H9 (cell line): ENCODE measurements at regions not wholly inside any gene's neighbourhood (a gene's known extent, or its start where the extent isn't known, plus 50 kb on each side); places are given as distances from the start of the nearest gene placed in this dataset.

Experiments
- DNase-seq: peaks from one replicate; pipeline ENCODE4 v3.0.0-alpha.2; 2017
- H2AFZ ChIP-seq: one replicate; pipeline ENCODE4 v1.6.1; 2013; ENCODE audit warnings: mild to moderate bottlenecking, low read length, control low read depth, moderate library complexity
- H2AK5ac ChIP-seq: 2 replicates; pipeline ENCODE4 v1.6.1; 2013; ENCODE audit warnings: low read length, control low read depth, mixed read lengths; ENCODE audit not compliant: insufficient read length
- H2BK120ac ChIP-seq: one replicate; pipeline ENCODE4 v1.6.1; 2013; ENCODE audit warnings: low read depth, mild to moderate bottlenecking, low read length, control low read depth, inconsistent platforms; ENCODE audit not compliant: poor library complexity, severe bottlenecking
- H2BK12ac ChIP-seq: 2 replicates; pipeline ENCODE4 v1.6.1; 2013; ENCODE audit warnings: low read length, control low read depth, mixed read lengths, low read depth; ENCODE audit not compliant: insufficient read length
- H2BK15ac ChIP-seq: 2 replicates; pipeline ENCODE4 v1.6.1; 2013; ENCODE audit warnings: low read depth, low read length, control low read depth
- H2BK20ac ChIP-seq: one replicate; pipeline ENCODE4 v1.6.1; 2013; ENCODE audit warnings: low read depth, mild to moderate bottlenecking, low read length, control low read depth, inconsistent platforms; ENCODE audit not compliant: poor library complexity, severe bottlenecking
- H2BK5ac ChIP-seq: 2 replicates; pipeline ENCODE4 v1.6.1; 2013; ENCODE audit warnings: low read length, control low read depth, mixed read lengths; ENCODE audit not compliant: insufficient read length
- H3K14ac ChIP-seq: 2 replicates; pipeline ENCODE4 v1.6.1; 2013; ENCODE audit warnings: low read length, control low read depth; ENCODE audit not compliant: insufficient read depth
- H3K18ac ChIP-seq: 2 replicates; pipeline ENCODE4 v1.6.1; 2013; ENCODE audit warnings: low read depth, mild to moderate bottlenecking, mixed read lengths, low read length, control low read depth; ENCODE audit not compliant: insufficient read length
- H3K23ac ChIP-seq: 2 replicates; pipeline ENCODE4 v1.6.1; 2013; ENCODE audit warnings: low read length, control low read depth, mixed read lengths, low read depth; ENCODE audit not compliant: insufficient read length
- H3K23me2 ChIP-seq: 2 replicates; pipeline ENCODE4 v1.6.1; 2013; ENCODE audit warnings: low read depth, mild to moderate bottlenecking, mixed read lengths, low read length, control low read depth; ENCODE audit not compliant: insufficient read length, poor library complexity, severe bottlenecking
- H3K27ac ChIP-seq: 2 replicates; pipeline ENCODE4 v1.5.1; 2013; ENCODE audit warnings: low read length, control low read depth, mixed read lengths, low read depth; ENCODE audit not compliant: insufficient read length
- H3K27me3 ChIP-seq: 2 replicates; pipeline ENCODE4 v1.6.1; 2013; ENCODE audit warnings: low read length, control low read depth, inconsistent platforms; ENCODE audit not compliant: insufficient read depth
- H3K4ac ChIP-seq: 2 replicates; pipeline ENCODE4 v1.6.1; 2013; ENCODE audit warnings: low read depth, mild to moderate bottlenecking, control low read depth, inconsistent platforms, low read length, moderate library complexity
- H3K4me1 ChIP-seq: 2 replicates; pipeline ENCODE4 v1.6.1; 2013; ENCODE audit warnings: low read length, control low read depth, inconsistent platforms; ENCODE audit not compliant: insufficient read depth
- H3K4me2 ChIP-seq: 2 replicates; pipeline ENCODE4 v1.6.1; 2013; ENCODE audit warnings: low read length, control low read depth, mixed read lengths; ENCODE audit not compliant: insufficient read length, insufficient read depth
- H3K56ac ChIP-seq: 2 replicates; pipeline ENCODE4 v1.6.1; 2013; ENCODE audit warnings: low read depth, mild to moderate bottlenecking, mixed read lengths, low read length, control low read depth; ENCODE audit not compliant: insufficient read length
- H3K79me1 ChIP-seq: 2 replicates; pipeline ENCODE4 v1.6.1; 2013; ENCODE audit warnings: low read depth, mild to moderate bottlenecking, moderate library complexity, low read length, control low read depth, inconsistent platforms; ENCODE audit not compliant: insufficient read depth, poor library complexity, severe bottlenecking
- H3K79me2 ChIP-seq: 2 replicates; pipeline ENCODE4 v1.6.1; 2013; ENCODE audit warnings: low read length, control low read depth, inconsistent platforms; ENCODE audit not compliant: insufficient read depth
- H3K9ac ChIP-seq: 2 replicates; pipeline ENCODE4 v1.6.1; 2013; ENCODE audit warnings: low read length, control low read depth, mixed read lengths; ENCODE audit not compliant: insufficient read length; ENCODE audit errors: extremely low read depth
- H3K9me3 ChIP-seq: one replicate; pipeline ENCODE4 v1.6.1; 2013; ENCODE audit warnings: low read depth, low read length, inconsistent platforms; ENCODE audit not compliant: control insufficient read depth
- H3T11ph ChIP-seq: one replicate; pipeline ENCODE4 v1.6.1; 2013; ENCODE audit warnings: mild to moderate bottlenecking, low read length, control low read depth, inconsistent platforms
- H4K20me1 ChIP-seq: one replicate; pipeline ENCODE4 v1.6.1; 2013; ENCODE audit not compliant: control insufficient read depth, insufficient read length, insufficient read depth
- H4K5ac ChIP-seq: 2 replicates; pipeline ENCODE4 v1.6.1; 2013; ENCODE audit warnings: low read depth, mild to moderate bottlenecking, mixed read lengths, low read length, control low read depth; ENCODE audit not compliant: insufficient read length
- H4K8ac ChIP-seq: replicated peaks from 2 replicates; pipeline ENCODE4 v1.6.1; 2013; ENCODE audit warnings: low read length, control low read depth, mixed read lengths, low read depth; ENCODE audit not compliant: insufficient read length
- H4K91ac ChIP-seq: 2 replicates; pipeline ENCODE4 v1.6.1; 2013; ENCODE audit warnings: low read depth, mild to moderate bottlenecking, moderate library complexity, mixed read lengths, low read length, control low read depth; ENCODE audit not compliant: insufficient read length
- H3K27ac Mint-ChIP-seq, 3 experiments: 2 replicates in 2 of 3; 3 replicates in 1 of 3; pipeline ENCODE4 v1.8.0; 2020 to 2021; ENCODE audit warnings: mixed read lengths in 3 of 3, mild to moderate bottlenecking in 1 of 3, moderate library complexity in 1 of 3
- H3K27me3 Mint-ChIP-seq: 2 replicates; pipeline ENCODE4 v1.8.0; 2021; ENCODE audit warnings: low read depth, mild to moderate bottlenecking, moderate library complexity, mixed read lengths
- H3K36me3 Mint-ChIP-seq, 3 experiments: 2 replicates in 2 of 3; 3 replicates in 1 of 3; pipeline ENCODE4 v1.8.0; 2020 to 2021; ENCODE audit warnings: low read depth in 3 of 3, mixed read lengths in 3 of 3; ENCODE audit not compliant: insufficient read depth in 1 of 3
- H3K4me1 Mint-ChIP-seq, 2 experiments: 2 replicates each; pipeline ENCODE4 v1.8.0; 2020; ENCODE audit warnings: mixed read lengths in 2 of 2
- H3K4me3 Mint-ChIP-seq, 2 experiments: 2 replicates in 1 of 2; 3 replicates in 1 of 2; pipeline ENCODE4 v1.8.0; 2020 to 2021; ENCODE audit warnings: mild to moderate bottlenecking in 2 of 2, mixed read lengths in 2 of 2, moderate library complexity in 1 of 2
- H3K9me3 Mint-ChIP-seq, 2 experiments: 2 replicates in 1 of 2; 3 replicates in 1 of 2; pipeline ENCODE4 v1.8.0; 2020; ENCODE audit warnings: mild to moderate bottlenecking in 2 of 2, mixed read lengths in 2 of 2, moderate library complexity in 1 of 2
- WGBS: extraction: QIAGEN DNeasy Blood & Tissue Kit; methylation state at CpG from one replicate; pipeline ENCODE4 v1.1.7; 2013; ENCODE audit warnings: missing lambda C conversion rate, low lambda C conversion rate, mixed read lengths; ENCODE audit not compliant: insufficient read length; ENCODE audit errors: extremely low coverage; 5-methylcytosine and 5-hydroxymethylcytosine counted together
- TF ChIP-seq, protein P1 (sequence below): fragments of 200-600 bp; sonication (generic); conservative IDR thresholded peaks from 3 replicates; pipeline ENCODE4 v1.8.0; 2021; ENCODE audit warnings: antibody characterized with exemption, mild to moderate bottlenecking

DNA sequence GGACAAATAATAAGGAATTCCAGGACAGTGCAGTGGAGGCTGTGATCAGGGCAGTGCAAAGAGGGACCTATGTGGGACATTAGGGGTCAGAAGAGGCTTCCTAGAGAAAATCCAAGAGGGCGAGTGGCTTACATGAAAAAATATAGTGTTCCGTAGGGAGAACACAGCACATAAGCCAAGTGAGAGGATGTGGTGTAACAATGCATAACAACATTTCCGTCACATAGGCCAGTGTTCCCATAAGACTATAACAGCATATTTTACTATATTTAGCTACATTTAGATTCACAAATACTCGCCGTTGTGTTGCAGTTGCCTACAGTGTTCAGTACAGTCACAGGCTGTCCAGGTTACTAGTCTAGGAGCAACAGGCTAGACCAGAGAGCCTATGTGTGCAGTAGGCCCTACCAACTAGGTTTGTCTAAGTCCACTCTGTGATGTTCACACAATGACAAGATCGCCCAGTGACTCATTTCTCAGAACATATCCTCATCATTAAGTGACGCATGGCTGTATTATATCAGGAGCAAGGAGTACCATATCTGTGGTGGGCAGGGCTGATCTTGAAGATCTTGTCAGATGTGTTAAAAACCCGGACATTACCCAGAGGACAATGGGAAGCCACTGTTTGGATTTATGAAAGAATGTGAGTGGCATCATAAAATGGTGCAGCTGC lies 74.0 kb upstream of the TBL1X start:
- whole genome bisulfite sequencing: no CpG with 5 or more reads among the region's 8 CpGs
- Histone ChIP-seq H3K4me2 (no peak overlapping the region), H3K9me3 (no peaks in the 10 kb centered on the region), H3K9ac (no peak overlapping the region), H3K14ac (no peak overlapping the region), H3K56ac (no peak overlapping the region), H2BK5ac (no peak overlapping the region), H3K27ac (no peak overlapping the region), H3K79me1 (no peaks in the 10 kb centered on the region), H2BK120ac (no peak overlapping the region), H3K23me2 (no peaks in the 10 kb centered on the region), H4K5ac (no peak overlapping the region), H2BK12ac (no peak overlapping the region), H2AFZ (no peak overlapping the region), H3T11ph (no peak overlapping the region), H3K18ac (no peak overlapping the region), H3K4me1 (no peaks in the 10 kb centered on the region), H3K27me3 (no peaks in the 10 kb centered on the region), H4K91ac (no peak overlapping the region), H3K79me2 (no peaks in the 10 kb centered on the region), H4K20me1 (no peaks in the 10 kb centered on the region), H3K23ac (no peak overlapping the region), H2AK5ac (no peak overlapping the region), H4K8ac (no peak overlapping the region), H2BK20ac (no peak overlapping the region), H2BK15ac (no peak overlapping the region), H3K4ac (no peak overlapping the region)
- TF ChIP-seq, protein P1, sequence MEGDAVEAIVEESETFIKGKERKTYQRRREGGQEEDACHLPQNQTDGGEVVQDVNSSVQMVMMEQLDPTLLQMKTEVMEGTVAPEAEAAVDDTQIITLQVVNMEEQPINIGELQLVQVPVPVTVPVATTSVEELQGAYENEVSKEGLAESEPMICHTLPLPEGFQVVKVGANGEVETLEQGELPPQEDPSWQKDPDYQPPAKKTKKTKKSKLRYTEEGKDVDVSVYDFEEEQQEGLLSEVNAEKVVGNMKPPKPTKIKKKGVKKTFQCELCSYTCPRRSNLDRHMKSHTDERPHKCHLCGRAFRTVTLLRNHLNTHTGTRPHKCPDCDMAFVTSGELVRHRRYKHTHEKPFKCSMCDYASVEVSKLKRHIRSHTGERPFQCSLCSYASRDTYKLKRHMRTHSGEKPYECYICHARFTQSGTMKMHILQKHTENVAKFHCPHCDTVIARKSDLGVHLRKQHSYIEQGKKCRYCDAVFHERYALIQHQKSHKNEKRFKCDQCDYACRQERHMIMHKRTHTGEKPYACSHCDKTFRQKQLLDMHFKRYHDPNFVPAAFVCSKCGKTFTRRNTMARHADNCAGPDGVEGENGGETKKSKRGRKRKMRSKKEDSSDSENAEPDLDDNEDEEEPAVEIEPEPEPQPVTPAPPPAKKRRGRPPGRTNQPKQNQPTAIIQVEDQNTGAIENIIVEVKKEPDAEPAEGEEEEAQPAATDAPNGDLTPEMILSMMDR: no peak
- Mint-ChIP-seq H3K36me3 (peaks cover 0 to 3% (median 0%) of the 10 kb centered on the region in 3 experiments; a peak in 2 of 7 replicates), H3K4me1 (no peaks in the 10 kb centered on the region), H3K9me3 (peaks cover 8 to 30% of the 10 kb centered on the region in 2 experiments), H3K4me3 (no peak overlapping the region), H3K27ac (no peak overlapping the region), H3K27me3 (no peaks in the 10 kb centered on the region)
- DNase-seq: no peak
